Transverse colon (tissue), 4 donors: ENCODE measurements at regions not wholly inside any gene's neighbourhood (a gene's known extent, or its start where the extent isn't known, plus 50 kb on each side); places are given as distances from the start of the nearest gene placed in this dataset.

Experiments used
- DNase-seq: peaks from one replicate; pipeline ENCODE4 v3.0.0-alpha.2; 2019
- H3K27ac ChIP-seq, 4 donors: fragments of 200-600 bp; sonication (generic); 2 replicates each; pipeline ENCODE4 v1.5.1; 2016 to 2018; ENCODE audit warnings: inconsistent platforms in 4 of 4
- H3K27me3 ChIP-seq: fragments of 200-600 bp; sonication (generic); 2 replicates; pipeline ENCODE4 v1.5.1; 2017; ENCODE audit warnings: inconsistent platforms
- H3K36me3 ChIP-seq, 4 donors: fragments of 200-600 bp; sonication (generic); 2 replicates each; pipeline ENCODE4 v1.5.1; 2017 to 2019; ENCODE audit warnings: inconsistent platforms in 4 of 4
- H3K4me1 ChIP-seq, 4 donors: fragments of 200-600 bp; sonication (generic); 2 replicates each; pipeline ENCODE4 v1.5.1; 2017 to 2020; ENCODE audit warnings: inconsistent platforms in 4 of 4
- H3K4me3 ChIP-seq, 4 donors: fragments of 200-600 bp; sonication (generic); 1 replicate in 1 of 4; 2 replicates in 3 of 4; pipeline versions ENCODE4 v1.5.1 to v1.6.1; 2017 to 2019; ENCODE audit warnings: inconsistent platforms in 4 of 4
- H3K9me3 ChIP-seq, 2 donors: fragments of 200-600 bp; sonication (generic); 2 replicates each; pipeline ENCODE4 v1.5.1; 2017 to 2019; ENCODE audit warnings: inconsistent platforms in 2 of 2
- CTCF ChIP-seq, 5 experiments: fragments of 200-600 bp in 3 of 5; fragments of 450-650 bp in 2 of 5; sonication (generic) in 3 of 5; IDR thresholded peaks; 1 replicate in 2 of 5; 2 replicates in 3 of 5; pipeline ENCODE4 v1.5.1; 2016 to 2017; ENCODE audit warnings: antibody characterized with exemption in 5 of 5, inconsistent platforms in 3 of 5, mild to moderate bottlenecking in 2 of 5, moderate library complexity in 1 of 5
- EP300 ChIP-seq: sonication (generic); formaldehyde crosslinking; IDR thresholded peaks from one replicate; pipeline ENCODE4 v1.6.1; 2017; ENCODE audit warnings: antibody characterized with exemption, low read depth
- POLR2A ChIP-seq: fragments of 450-650 bp; IDR thresholded peaks from one replicate; pipeline ENCODE4 v1.6.1; 2016; ENCODE audit warnings: antibody characterized with exemption, mild to moderate bottlenecking, moderate library complexity
- POLR2AphosphoS5 ChIP-seq, 3 donors: sonication (generic); formaldehyde crosslinking; IDR thresholded peaks; one replicate each; pipeline ENCODE4 v1.6.1; 2016; ENCODE audit warnings: antibody characterized with exemption in 3 of 3
- WGBS, 2 donors: methylation state at CpG; one replicate each; pipeline ENCODE4 v1.1.5; 2018; ENCODE audit warnings: low coverage in 1 of 2; 5-methylcytosine and 5-hydroxymethylcytosine counted together
- in situ Hi-C, 4 donors: fragments of 200-750 bp; cut with MboI; loops; one replicate each; pipeline versions ENCODE4 v1.15.0 to v1.15.1; 2017; ENCODE audit warnings: low sequenced_read_pairs in 3 of 4, low pct_ligation_motif_present in 1 of 4, low pct_unique_long_range_greater_than_20kb in 1 of 4
- intact Hi-C: fragments of 100-400 bp; cut with DNase I; formaldehyde crosslinking; loops from one replicate; pipeline ENCODE4 v1.15.1; 2023; ENCODE audit warnings: low total_unique reads

- intact Hi-C loops (no loop called here), in situ Hi-C loops (no loop called here)
- TF ChIP-seq EP300 = no peak
- no peak for TF ChIP-seq POLR2AphosphoS5 (IDR thresholded peaks at IDR 0.05)
- TF ChIP-seq POLR2A = no peak
- TF ChIP-seq CTCF (IDR thresholded peaks at IDR 0.05) = no peak
- WGBS, 2 donors = 73 to 75% methylated on average over 2 to 4 of the region's 4 CpGs
- Histone ChIP-seq H3K27ac (no peak overlapping the region), H3K4me1 (no peaks in the 10 kb centered on the region), H3K36me3 (no peaks in the 10 kb centered on the region), H3K9me3 (no peaks in the 10 kb centered on the region), H3K4me3 (no peak overlapping the region), H3K27me3 (no peaks in the 10 kb centered on the region)
- no peak for DNase-seq
Observed at GRCh38 chr2:147782141-147782930, 62.5 kb upstream of the ACVR2A start.

GRCh38 chr2:147779440-147779839 lies 65.4 kb upstream of the ACVR2A start:
- Histone ChIP-seq H3K9me3 (no peaks in the 10 kb centered on the region), H3K4me1 (no peaks in the 10 kb centered on the region), H3K4me3 (no peak overlapping the region), H3K27me3 (no peaks in the 10 kb centered on the region), H3K36me3 (no peaks in the 10 kb centered on the region), H3K27ac (no peak overlapping the region)
- WGBS, 2 donors = 83 to 93% methylated on average over 1 of the region's 1 CpG
- intact Hi-C loops = no loop called here
- in situ Hi-C loops = no loop called here
- DNase-seq = no peak
- TF ChIP-seq POLR2A (no peak), EP300 (no peak), POLR2AphosphoS5 (IDR thresholded peaks at IDR 0.05) (no peak), CTCF (IDR thresholded peaks at IDR 0.05) (no peak)

GRCh38 chr2:147777394-147777793 lies 67.4 kb upstream of the ACVR2A start:
- intact Hi-C loops = no loop called here
- no peak for TF ChIP-seq POLR2A
- no peaks in the 10 kb centered on the region for H3K4me1 ChIP-seq
- no peaks in the 10 kb centered on the region for H3K27me3 ChIP-seq
- no peak overlapping the region for H3K27ac ChIP-seq
- DNase-seq = no peak
- in situ Hi-C loops = no loop called here
- H3K9me3 ChIP-seq = no peaks in the 10 kb centered on the region
- H3K4me3 ChIP-seq = no peak overlapping the region
- H3K36me3 ChIP-seq = no peaks in the 10 kb centered on the region
- WGBS, 2 donors = 49 to 62% methylated on average over 2 of the region's 2 CpGs

- 91 to 100% methylated on average over 1 to 3 of the region's 3 CpGs for WGBS, 2 donors
- no peak overlapping the region for H3K4me3 ChIP-seq
- in situ Hi-C loops = no loop called here
- TF ChIP-seq POLR2A = no peak
- H3K9me3 ChIP-seq = no peaks in the 10 kb centered on the region
- H3K36me3 ChIP-seq = no peaks in the 10 kb centered on the region
- intact Hi-C loops = no loop called here
- H3K27ac ChIP-seq = no peak overlapping the region
- no peak for DNase-seq
- no peaks in the 10 kb centered on the region for H3K27me3 ChIP-seq
- no peaks in the 10 kb centered on the region for H3K4me1 ChIP-seq
Observed at GRCh38 chr2:147774805-147775204, 70.0 kb upstream of the ACVR2A start.

- in situ Hi-C loops (no loop called here), intact Hi-C loops (no loop called here)
- Histone ChIP-seq H3K4me1 (no peaks in the 10 kb centered on the region), H3K4me3 (no peak overlapping the region), H3K9me3 (no peaks in the 10 kb centered on the region), H3K36me3 (no peaks in the 10 kb centered on the region), H3K27me3 (no peaks in the 10 kb centered on the region), H3K27ac (no peak overlapping the region)
- TF ChIP-seq EP300 (no peak), POLR2AphosphoS5 (IDR thresholded peaks at IDR 0.05) (no peak), CTCF (IDR thresholded peaks at IDR 0.05) (no peak), POLR2A (no peak)
- DNase-seq = no peak
- WGBS, 2 donors = 49 to 74% methylated on average over 4 of the region's 4 CpGs
Observed at GRCh38 chr2:147773479-147773878, 71.3 kb upstream of the ACVR2A start.
